ENCODE measurements at regions not wholly inside any gene's neighbourhood (a gene's known extent, or its start where the extent isn't known, plus 50 kb on each side); places are given as distances from the start of the nearest gene placed in this dataset.

DNA sequence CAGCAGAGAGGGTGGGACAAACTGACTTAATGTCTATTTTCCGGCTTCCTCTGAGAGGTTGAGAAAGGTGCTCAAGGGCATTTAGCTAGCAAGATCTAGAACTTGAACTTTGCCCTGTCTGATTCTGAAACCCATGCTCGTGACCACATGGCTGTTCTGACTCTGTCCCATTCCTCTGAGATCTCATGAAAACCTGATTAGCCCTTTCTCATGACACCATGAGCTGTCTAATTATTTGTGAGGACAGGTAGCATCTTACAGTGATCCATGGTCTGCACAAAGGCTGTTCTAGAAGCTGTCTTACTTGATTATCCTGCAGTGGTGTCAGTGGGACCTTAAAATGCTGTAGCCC, 89.6 kb upstream of the TOX2 start:
- intact Hi-C loops (cut with micrococcal nuclease), result no loop called here
- H3K27me3 ChIP-seq (ENCODE audit: control insufficient read depth, insufficient read depth, low read length), result peaks cover 3% of the 10 kb centered on the region
- Mint-ChIP-seq H3K27ac (no peak overlapping the region), H3K4me1 (peaks cover 0 to 6% of the 10 kb centered on the region in 2 donors), H3K9me3 (no peaks in the 10 kb centered on the region), H3K36me3 (no peaks in the 10 kb centered on the region), H3K4me3 (no peak overlapping the region), H3K27me3 (ENCODE audit: low read depth in 2 of 2) (peaks cover 49 to 68% of the 10 kb centered on the region in 2 donors)
- no peaks in the 10 kb centered on the region for H3K9me3 ChIP-seq (ENCODE audit: control insufficient read depth, insufficient read depth, low read length)
- H3K4me3 ChIP-seq (ENCODE audit: low read length), result no peak overlapping the region
- no peak for ATAC-seq
- TF ChIP-seq, protein P1, sequence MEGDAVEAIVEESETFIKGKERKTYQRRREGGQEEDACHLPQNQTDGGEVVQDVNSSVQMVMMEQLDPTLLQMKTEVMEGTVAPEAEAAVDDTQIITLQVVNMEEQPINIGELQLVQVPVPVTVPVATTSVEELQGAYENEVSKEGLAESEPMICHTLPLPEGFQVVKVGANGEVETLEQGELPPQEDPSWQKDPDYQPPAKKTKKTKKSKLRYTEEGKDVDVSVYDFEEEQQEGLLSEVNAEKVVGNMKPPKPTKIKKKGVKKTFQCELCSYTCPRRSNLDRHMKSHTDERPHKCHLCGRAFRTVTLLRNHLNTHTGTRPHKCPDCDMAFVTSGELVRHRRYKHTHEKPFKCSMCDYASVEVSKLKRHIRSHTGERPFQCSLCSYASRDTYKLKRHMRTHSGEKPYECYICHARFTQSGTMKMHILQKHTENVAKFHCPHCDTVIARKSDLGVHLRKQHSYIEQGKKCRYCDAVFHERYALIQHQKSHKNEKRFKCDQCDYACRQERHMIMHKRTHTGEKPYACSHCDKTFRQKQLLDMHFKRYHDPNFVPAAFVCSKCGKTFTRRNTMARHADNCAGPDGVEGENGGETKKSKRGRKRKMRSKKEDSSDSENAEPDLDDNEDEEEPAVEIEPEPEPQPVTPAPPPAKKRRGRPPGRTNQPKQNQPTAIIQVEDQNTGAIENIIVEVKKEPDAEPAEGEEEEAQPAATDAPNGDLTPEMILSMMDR (IDR thresholded peaks at IDR 0.05), result no peak
- H3K27ac ChIP-seq (ENCODE audit: low read length), result no peak overlapping the region
- H3K4me1 ChIP-seq (ENCODE audit: control insufficient read depth, insufficient read depth, low read length), result no peaks in the 10 kb centered on the region
- DNase-seq, result no peak
- WGBS (ENCODE audit: insufficient coverage), result 79% methylated on average over 2 of the region's 2 CpGs
- no peaks in the 10 kb centered on the region for H3K36me3 ChIP-seq (ENCODE audit: control insufficient read depth, insufficient read depth, low read length)

DNA sequence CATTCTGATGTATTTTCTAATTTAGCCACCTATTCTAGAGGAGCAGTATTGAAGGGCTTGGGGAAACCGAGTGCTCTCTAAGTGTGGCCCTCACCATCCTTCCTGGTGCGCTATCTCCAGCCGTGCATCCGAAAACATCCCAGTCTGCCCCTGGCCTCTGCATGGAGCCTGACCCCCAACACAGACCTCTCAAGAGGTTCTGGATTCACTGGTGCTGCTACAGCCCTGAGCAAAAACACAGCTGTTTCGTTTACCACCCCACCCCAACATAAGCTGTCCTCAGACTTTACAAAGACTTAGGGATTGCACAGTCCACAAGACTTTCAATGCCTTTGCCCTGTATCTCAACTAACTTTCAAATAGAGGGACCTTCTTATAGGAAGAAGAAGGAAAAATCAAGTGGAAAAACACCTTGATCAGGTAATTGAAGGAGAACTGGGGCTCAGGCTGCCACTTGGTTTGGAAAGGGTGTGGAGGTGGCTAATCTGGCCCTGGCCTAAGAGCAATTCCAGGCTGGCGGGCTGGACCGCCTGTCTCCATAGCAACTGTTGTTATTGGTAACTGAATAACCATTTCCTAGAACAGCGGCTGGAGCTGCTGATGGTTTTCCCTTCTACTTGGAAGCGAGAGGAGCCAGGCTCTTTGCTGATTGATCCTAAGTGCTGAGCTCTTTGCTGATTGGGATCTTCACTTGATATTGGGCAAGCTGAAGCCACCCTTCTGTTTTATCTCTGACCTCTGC, 90.2 kb upstream of the TOX2 start:
- H3K27me3 ChIP-seq (ENCODE audit: control insufficient read depth, insufficient read depth, low read length), result peaks cover 3% of the 10 kb centered on the region
- no peak overlapping the region for H3K4me3 Mint-ChIP-seq
- H3K9me3 Mint-ChIP-seq, result no peaks in the 10 kb centered on the region
- H3K27me3 Mint-ChIP-seq (ENCODE audit: low read depth in 2 of 2), result peaks cover 46 to 63% of the 10 kb centered on the region in 2 donors
- H3K4me1 Mint-ChIP-seq, result peaks cover 0 to 6% of the 10 kb centered on the region in 2 donors
- no peak overlapping the region for H3K27ac ChIP-seq (ENCODE audit: low read length)
- TF ChIP-seq, protein P1 (IDR thresholded peaks at IDR 0.05), result no peak
- intact Hi-C loops (cut with micrococcal nuclease), result no loop called here
- no peaks in the 10 kb centered on the region for H3K36me3 Mint-ChIP-seq
- no peaks in the 10 kb centered on the region for H3K36me3 ChIP-seq (ENCODE audit: control insufficient read depth, insufficient read depth, low read length)
- no peak overlapping the region for H3K4me3 ChIP-seq (ENCODE audit: low read length)
- H3K27ac Mint-ChIP-seq, result no peak overlapping the region
- 73% methylated on average over 9 of the region's 9 CpGs for WGBS (ENCODE audit: insufficient coverage)
- ATAC-seq (no peak), DNase-seq (no peak)
- H3K4me1 ChIP-seq (ENCODE audit: control insufficient read depth, insufficient read depth, low read length), result no peaks in the 10 kb centered on the region
- no peaks in the 10 kb centered on the region for H3K9me3 ChIP-seq (ENCODE audit: control insufficient read depth, insufficient read depth, low read length)

- 77% methylated on average over 2 of the region's 3 CpGs for WGBS (ENCODE audit: insufficient coverage)
- no peak overlapping the region for H3K4me3 ChIP-seq (ENCODE audit: low read length)
- TF ChIP-seq, protein P1 (IDR thresholded peaks at IDR 0.05), result no peak
- intact Hi-C loops (cut with micrococcal nuclease), result no loop called here
- ATAC-seq, result no peak
- no peak for DNase-seq
- peaks cover 0 to 4% of the 10 kb centered on the region in 2 donors for H3K4me1 Mint-ChIP-seq
- H3K4me1 ChIP-seq (ENCODE audit: control insufficient read depth, insufficient read depth, low read length), result no peaks in the 10 kb centered on the region
- H3K27ac ChIP-seq (ENCODE audit: low read length), result no peak overlapping the region
- peaks cover 28 to 37% of the 10 kb centered on the region in 2 donors for H3K27me3 Mint-ChIP-seq (ENCODE audit: low read depth in 2 of 2)
- no peaks in the 10 kb centered on the region for H3K36me3 Mint-ChIP-seq
- H3K9me3 ChIP-seq (ENCODE audit: control insufficient read depth, insufficient read depth, low read length), result no peaks in the 10 kb centered on the region
- no peaks in the 10 kb centered on the region for H3K36me3 ChIP-seq (ENCODE audit: control insufficient read depth, insufficient read depth, low read length)
- no peak overlapping the region for H3K4me3 Mint-ChIP-seq
- no peak overlapping the region for H3K27ac Mint-ChIP-seq
- H3K9me3 Mint-ChIP-seq, result no peaks in the 10 kb centered on the region
- peaks cover 3% of the 10 kb centered on the region for H3K27me3 ChIP-seq (ENCODE audit: control insufficient read depth, insufficient read depth, low read length)
Observed at GRCh38 chr20:43821795-43822194, 92.9 kb upstream of the TOX2 start.

Data from natural killer cell (primary cell).